ENCODE measurements at regions not wholly inside any gene's neighbourhood (a gene's known extent, or its start where the extent isn't known, plus 50 kb on each side); places are given as distances from the start of the nearest gene placed in this dataset.
"Not testable (repeated sequence)": the region's sequence is repeated elsewhere in the genome, so short reads cannot be mapped to it uniquely, and the experiment has no call there.

GRCh38 chr11:86732286-86732685 is 59.9 kb upstream of the ME3 start:
- not testable (repeated sequence) for TF ChIP-seq CTCF (IDR thresholded peaks at IDR 0.05); EP300 (IDR thresholded peaks at IDR 0.05); REST (IDR thresholded peaks at IDR 0.05); MAFK (IDR thresholded peaks at IDR 0.05; ENCODE audit: partially characterized antibody); CEBPB (IDR thresholded peaks at IDR 0.05)
